NCI-H2081 treated with DMSO at 0.1 percent for 48 hours (cell line): ENCODE measurements at regions not wholly inside any gene's neighbourhood (a gene's known extent, or its start where the extent isn't known, plus 50 kb on each side); places are given as distances from the start of the nearest gene placed in this dataset.

Experiments
- DNase-seq: peaks from one replicate; lab custom pipeline; 2025; lab: John Stamatoyannopoulos, UW

DNA sequence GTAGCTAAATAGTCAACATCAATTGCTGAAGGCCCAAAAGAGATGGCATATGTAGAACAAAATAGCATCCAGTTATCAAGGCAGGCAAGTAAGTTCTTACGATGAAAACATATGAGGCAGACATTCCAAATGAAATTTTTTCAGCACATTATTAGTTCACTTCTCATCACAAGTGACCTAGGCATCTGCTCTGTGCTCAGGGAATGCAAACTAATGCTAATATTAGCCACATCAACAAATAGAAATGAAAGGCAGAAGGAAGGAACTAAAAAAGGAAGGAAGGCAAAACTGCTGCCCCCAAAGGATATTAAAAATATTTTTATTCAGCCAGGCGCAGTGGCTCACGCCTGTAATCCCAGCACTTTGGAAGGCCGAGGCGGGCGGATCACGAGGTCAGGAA lies 51.2 kb upstream of the ROCK1 start:
- no peak for DNase-seq

DNA sequence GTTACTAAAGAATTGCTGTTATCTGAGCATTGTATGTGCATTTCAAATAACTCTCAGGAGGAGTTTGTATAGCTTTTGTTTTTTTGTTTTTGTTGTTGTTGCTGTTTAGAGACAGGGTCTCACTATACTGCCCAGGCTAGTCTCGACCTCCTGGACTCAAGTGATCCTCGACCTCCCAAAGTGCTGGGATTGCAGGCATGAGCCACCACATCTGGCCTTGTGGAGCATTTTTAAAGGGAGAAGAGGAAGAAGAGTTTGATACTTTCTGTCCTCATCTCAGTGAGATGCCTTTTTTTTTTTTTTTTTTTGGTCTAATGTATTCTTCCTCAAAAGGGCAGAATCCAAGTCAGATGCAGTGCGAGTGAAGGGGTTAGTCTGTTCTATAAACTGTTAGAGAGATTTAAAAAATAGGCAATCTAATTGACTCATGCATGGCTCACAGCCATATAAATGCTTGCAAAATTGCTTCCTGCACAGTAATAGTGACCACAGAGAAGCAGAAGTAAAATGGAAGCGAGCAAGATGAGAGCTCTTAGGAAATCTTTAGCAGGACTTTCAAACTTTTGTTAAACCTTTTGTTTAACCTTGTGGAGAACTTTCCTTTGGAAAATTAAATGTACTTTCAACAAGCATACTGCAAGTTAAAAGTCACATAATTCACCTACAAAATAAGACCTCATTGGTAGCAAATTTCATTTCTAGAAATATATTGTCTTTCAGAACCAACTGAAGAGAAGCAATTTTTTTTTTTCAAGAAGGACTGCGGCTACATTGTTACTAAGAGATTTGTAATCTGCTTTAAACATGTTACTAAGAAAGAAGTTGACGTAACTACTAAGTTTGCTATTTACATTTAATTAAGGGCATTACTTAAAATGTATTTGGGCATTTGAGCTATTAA lies 52.3 kb upstream of the ROCK1 start:
- DNase-seq, result no peak

DNA sequence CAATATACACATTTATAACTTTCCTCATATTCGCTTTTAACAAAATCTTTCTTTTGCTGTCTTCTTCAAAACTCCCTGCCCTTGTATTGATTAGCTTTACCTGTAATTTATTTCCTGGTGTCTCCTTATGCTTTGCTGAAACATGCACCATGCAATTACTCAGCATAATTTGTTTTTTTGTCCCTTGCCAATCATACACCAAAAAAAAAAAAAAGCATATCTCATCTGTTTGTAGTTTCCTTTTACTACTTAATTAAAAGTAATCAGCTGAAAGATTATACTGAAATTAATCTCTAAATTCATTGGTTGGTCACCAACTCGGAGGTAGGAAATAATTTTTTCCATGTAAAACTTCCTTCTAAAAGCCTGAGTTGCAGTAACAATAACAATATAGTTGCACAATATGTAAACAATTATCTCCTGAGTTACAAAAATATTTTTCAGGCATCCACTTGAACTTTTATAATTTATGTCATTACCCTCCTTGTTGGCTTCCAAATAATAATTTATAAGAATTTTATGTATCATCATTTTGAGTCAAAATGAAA lies 53.0 kb upstream of the ROCK1 start:
- no peak for DNase-seq

DNA sequence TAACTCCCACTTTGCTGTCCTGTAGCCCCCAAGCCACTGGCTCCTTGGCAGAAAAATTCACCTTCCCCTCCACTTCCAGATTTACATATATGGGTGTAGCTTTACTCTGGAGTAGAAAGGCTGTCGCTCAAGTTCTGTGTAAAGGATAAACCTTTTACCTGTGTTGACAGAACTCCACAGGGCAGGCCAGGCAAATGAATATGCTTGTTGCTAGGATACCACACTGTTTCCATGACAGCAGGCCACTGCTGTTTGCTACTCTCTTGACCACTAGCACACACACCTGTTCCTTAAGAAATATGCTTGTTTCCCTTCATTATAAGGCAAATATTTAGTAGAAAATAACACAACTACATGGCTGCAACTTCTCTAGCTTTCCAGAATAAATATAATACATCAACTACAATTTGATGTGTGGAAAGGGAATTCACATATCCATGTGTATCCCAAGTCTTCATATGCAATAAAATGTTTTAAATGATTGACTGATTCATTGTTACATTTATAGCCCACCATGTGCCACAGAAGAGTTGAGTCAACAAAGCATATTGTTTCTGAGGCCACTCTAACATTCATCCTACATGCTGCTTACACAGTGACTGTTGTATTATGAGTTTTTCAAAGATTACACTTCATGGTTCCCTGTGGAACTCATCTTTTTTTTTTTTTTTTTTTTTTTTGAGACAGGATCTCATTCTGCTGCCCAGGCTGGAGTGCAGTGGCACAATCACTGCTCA lies 56.2 kb upstream of the ROCK1 start:
- DNase-seq, result peak; percentile 98

DNA sequence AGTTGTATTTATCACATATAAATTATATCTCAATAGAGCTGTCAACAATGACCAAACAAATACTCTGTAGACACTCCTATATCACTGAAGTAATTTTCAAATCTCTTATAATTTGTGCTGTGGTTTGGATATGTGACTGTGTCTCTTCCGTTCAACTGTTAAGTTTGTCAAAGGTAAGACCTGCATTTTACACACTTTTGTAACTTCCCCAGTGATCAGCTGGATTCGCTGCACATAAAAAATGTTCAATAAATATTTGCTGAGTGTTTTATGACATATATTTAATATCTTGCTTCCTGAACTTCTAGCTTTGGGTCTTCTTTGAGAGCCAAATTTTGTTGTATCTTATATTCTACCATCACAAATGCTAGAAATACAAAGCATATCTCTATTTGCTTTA lies 57.3 kb upstream of the ROCK1 start:
- no peak for DNase-seq

DNA sequence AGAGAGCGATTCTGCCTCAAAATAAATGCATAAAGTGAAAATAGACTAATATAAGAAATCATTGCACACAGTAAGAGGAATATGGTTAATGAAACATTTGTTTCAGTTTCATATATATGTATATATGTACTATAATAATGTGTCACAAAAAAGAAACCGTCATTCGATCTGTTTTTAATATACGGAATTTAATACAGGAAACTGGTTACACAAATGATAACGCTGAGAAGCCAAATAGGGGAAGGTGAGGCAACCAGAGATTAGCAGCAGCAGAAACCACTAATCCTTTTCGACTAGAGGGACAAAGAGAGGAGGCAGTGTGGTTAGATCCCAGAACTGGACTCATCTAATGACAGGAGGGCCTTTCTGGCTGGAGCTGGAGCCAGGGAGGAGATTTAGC lies 64.2 kb upstream of the GREB1L start:
- no peak for DNase-seq

DNA sequence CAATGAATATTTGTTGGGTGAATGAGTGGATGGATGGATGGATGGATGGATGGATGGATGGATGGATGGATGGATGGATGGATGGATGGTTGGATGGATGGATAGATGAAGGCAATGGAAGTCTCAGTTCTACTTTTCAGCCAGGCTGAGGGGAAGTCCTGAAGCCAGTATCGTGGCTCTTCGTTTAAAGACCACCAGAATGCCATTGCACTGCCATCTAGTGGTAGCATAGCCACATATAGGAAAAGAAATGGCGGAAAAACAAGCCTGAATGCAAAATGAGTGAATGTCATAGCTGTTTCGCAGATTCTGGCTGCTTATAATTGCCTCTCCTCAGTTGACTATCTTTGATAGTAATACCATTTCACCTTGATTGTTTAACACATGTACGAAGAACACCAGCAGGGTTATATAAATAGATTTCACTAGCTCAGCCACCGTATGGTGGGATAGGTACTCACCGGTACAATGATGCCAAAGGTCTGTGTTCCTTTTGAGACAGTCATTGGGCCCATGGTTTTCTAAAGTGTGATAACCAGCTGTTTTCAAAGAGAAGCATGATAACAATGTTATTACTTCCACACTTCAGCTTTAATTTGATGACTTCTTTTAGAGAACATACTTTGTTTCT lies 62.3 kb upstream of the GREB1L start:
- peak; percentile 39 for DNase-seq

DNA sequence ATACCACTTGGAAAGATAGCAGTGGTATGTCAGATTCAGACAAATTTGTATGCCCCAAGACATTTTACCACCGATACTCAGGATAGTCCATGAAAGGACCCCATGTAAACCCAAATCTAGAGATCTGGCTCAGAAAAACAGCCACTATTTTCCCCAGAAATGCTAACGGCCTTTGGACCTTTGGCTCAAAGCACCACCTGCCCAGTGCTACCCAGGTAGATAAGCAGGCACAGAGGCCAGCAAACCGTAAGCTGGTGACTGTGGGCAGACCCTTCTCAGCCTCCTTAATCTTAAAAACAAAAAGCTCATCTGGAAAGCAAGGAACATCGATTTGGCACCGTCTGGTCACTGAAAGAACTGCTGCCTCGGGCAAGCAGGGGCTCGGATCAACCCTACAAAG lies 61.4 kb upstream of the GREB1L start:
- no peak for DNase-seq

DNA sequence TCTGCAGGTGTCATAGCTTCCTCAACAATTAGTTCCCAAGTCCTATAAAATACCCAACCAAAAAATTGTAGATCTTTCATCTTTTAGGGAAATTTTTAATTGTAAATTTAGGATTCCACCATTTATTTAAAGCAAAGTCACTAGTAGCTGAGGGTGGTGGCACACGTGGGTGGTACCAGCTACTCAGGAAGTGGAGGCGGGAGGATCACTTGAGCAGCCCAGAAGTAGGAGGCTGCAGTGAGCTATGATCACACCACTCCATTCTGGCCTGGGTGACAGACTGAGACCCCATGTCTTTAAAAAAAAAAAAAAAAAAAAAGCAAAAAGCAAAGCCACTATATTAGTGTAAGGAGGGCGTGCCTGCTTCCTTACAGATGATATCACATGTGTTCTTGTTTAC lies 60.3 kb upstream of the GREB1L start:
- no peak for DNase-seq

DNA sequence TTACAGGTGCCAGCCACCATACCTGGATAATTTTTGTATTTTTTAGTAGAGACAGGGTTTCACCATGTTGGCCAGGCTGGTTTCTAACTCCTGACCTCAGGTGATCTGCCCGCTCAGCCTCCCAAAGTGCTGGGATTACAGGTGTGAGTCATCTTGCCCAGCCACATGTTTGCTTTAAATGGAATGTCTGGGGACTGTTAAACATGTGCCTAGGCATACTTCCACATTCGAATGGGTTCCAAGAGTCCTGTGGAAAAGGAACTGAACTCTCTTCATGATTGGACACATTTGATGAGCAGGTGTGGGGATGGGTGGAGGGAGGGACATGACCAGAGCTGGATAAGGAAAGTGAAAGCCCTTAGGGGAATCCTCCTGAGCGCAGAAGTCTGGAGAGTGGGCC lies 58.4 kb upstream of the GREB1L start:
- DNase-seq, result no peak

DNA sequence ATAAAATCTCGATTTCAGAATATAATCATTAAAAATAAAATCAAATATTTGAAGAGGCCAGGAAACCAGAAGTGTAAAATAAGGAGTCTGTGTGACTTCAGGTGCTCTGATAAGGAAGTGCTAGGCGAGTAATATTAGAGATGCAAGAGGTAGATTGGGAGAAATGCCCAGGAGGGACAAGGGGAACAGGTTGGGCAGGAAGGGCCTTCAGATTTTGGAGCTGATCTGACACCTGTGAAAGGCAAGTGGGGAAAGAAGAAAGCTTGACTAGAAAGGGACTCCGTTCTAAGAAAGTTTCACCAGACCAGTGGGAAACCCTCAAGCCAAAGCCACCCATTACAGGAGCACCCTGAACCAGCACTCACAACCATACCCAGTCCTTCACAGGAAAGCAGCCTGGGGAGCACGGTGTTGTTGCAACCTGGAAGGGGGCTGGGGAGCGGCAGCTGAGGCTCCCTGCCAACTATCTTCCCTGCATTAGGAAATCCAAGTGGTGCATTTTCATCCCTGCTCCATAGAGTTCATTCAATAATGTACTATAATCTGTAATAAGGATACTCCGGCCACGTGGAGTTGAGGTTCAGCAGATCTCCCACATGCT lies 57.5 kb upstream of the GREB1L start:
- no peak for DNase-seq

DNA sequence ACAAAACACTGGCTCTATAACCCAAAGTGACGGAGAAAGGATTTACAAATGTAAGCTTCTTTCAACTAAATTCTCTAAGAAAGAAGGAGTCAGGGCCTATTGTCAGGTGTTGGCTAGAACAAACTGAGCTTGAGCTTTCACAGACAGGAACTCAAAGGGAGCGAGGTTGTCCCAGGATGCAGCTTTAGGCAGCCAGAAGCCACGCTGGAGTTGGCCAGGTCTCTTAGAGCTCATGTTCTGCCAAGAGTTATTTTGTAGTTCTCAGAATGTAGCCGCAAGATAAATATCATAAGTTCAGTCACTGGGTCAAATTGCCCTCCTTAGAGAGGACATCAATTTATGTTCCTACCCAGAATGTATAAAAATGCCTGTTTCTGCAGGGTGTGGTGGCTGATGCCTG lies 54.1 kb upstream of the GREB1L start:
- no peak for DNase-seq

DNA sequence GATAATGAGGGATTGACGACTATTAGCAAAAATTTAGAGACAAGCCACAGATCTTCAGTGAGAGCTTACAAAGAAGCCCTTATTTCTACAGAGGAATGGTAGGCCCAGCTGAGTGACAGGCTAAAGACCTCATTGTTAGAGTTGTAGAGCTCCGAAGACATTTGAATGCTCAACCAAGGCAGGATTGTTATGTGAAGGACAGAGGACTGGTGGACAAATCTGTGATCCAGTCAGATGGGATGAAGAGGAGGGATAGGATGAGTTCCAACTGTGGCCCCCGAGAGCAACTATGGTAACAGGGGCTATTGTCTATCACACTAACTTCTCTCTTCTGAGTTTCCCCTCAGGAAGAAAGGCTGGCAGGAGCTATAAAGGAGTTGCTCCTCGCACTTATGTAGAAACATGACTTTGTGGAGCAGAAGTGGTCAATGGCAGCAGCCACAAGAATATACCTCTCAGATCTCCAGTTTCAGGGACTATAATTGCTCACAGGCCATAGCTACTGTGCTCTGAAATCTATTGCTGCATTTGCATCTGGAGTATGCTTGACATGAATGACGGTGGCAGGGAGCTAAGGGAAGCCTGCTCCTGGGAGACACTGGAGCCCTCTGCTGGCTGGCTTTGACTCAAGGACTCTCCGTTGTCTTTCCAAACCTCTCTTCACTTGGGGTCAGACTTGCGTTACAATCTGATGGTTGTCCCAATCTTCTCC lies 50.3 kb upstream of the GREB1L start:
- DNase-seq, result no peak
